Parathyroid adenoma (tissue), 2 donors: ENCODE measurements at regions not wholly inside any gene's neighbourhood (a gene's known extent, or its start where the extent isn't known, plus 50 kb on each side); places are given as distances from the start of the nearest gene placed in this dataset.

Source experiments
- H2AFZ ChIP-seq: fragments of 300-600 bp; sonication (generic); one replicate; pipeline ENCODE4 v1.7.0; 2017; ENCODE audit warnings: antibody characterized with exemption, mild to moderate bottlenecking
- H3K27ac ChIP-seq: fragments of 300-600 bp; sonication (generic); one replicate; pipeline ENCODE4 v1.7.0; 2017
- H3K27me3 ChIP-seq: fragments of 300-600 bp; sonication (generic); one replicate; pipeline ENCODE4 v1.7.0; 2017; ENCODE audit warnings: low read length; ENCODE audit not compliant: control insufficient read depth, insufficient read depth
- H3K36me3 ChIP-seq: fragments of 300-600 bp; sonication (generic); one replicate; pipeline ENCODE4 v1.7.0; 2017; ENCODE audit warnings: low read length; ENCODE audit not compliant: control insufficient read depth, insufficient read depth
- H3K4me1 ChIP-seq: fragments of 300-600 bp; sonication (generic); one replicate; pipeline ENCODE4 v1.7.0; 2017; ENCODE audit warnings: control low read depth
- H3K4me2 ChIP-seq: fragments of 300-600 bp; sonication (generic); one replicate; pipeline ENCODE4 v1.7.0; 2017; ENCODE audit warnings: low read length
- H3K4me3 ChIP-seq: fragments of 300-600 bp; sonication (generic); one replicate; pipeline ENCODE4 v1.7.0; 2017; ENCODE audit warnings: low read depth, low read length
- H3K79me2 ChIP-seq: fragments of 300-600 bp; sonication (generic); one replicate; pipeline ENCODE4 v1.7.0; 2017; ENCODE audit warnings: control low read depth
- H3K9ac ChIP-seq: fragments of 300-600 bp; sonication (generic); one replicate; pipeline ENCODE4 v1.7.0; 2017; ENCODE audit warnings: mild to moderate bottlenecking
- H3K9me3 ChIP-seq: fragments of 300-600 bp; sonication (generic); one replicate; pipeline ENCODE4 v1.7.0; 2017; ENCODE audit warnings: low read length; ENCODE audit not compliant: control insufficient read depth
- TF ChIP-seq, protein P1 (sequence below): fragments of 300-600 bp; sonication (generic); IDR thresholded peaks from one replicate; pipeline ENCODE4 v1.7.0; 2017; ENCODE audit warnings: antibody characterized with exemption, mild to moderate bottlenecking
- donor health status: primary hyperparathyroidism.

DNA sequence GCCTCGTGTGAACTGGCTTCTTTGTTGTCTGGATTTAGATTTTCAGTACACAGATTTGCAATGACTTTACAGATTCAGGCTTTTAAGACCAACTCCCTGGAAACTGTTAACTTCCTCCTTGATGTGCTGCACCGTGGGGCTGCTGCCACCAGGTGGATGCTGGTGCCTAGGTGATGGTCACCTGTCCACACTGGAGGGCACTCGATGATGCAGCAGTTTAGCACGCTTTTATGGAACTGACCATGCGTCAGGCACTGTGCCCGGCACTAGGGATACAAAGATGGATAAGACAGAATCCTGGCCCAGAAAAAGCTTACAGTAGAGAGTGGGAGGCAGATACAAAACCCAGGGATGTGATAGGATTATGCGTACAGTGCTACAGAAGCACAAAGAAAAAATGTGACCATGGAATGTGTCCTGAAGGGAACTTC is 180.7 kb downstream of the CEP135 start:
- Histone ChIP-seq H3K36me3 (no peaks in the 10 kb centered on the region), H3K4me2 (no peak overlapping the region)

DNA sequence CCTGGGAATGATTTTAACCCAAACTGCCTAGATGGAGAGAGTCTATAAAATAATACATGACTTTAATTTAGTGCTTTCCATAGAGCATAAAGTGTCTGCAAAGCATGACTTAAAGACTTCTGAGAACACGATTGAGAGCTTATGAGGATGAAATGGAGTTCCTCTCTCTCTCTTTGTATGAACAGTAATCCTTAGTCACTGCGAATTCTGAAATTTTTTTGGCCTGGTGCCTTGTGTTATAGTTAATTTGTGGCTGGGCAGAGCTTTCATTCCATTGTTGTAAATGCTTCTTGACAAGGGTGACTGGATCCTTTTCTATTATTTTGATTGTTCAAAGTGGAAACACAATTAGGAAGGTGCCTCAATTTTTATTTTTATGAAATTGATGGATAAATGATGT is 179.5 kb downstream of the CEP135 start:
- no peaks in the 10 kb centered on the region for H3K36me3 ChIP-seq
- H3K79me2 ChIP-seq: peaks cover 2% of the 10 kb centered on the region
- H3K9me3 ChIP-seq: no peaks in the 10 kb centered on the region
- no peak overlapping the region for H3K4me2 ChIP-seq
- TF ChIP-seq, protein P1, sequence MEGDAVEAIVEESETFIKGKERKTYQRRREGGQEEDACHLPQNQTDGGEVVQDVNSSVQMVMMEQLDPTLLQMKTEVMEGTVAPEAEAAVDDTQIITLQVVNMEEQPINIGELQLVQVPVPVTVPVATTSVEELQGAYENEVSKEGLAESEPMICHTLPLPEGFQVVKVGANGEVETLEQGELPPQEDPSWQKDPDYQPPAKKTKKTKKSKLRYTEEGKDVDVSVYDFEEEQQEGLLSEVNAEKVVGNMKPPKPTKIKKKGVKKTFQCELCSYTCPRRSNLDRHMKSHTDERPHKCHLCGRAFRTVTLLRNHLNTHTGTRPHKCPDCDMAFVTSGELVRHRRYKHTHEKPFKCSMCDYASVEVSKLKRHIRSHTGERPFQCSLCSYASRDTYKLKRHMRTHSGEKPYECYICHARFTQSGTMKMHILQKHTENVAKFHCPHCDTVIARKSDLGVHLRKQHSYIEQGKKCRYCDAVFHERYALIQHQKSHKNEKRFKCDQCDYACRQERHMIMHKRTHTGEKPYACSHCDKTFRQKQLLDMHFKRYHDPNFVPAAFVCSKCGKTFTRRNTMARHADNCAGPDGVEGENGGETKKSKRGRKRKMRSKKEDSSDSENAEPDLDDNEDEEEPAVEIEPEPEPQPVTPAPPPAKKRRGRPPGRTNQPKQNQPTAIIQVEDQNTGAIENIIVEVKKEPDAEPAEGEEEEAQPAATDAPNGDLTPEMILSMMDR: no peak
- peaks cover 12% of the 10 kb centered on the region for H3K4me1 ChIP-seq
- H3K4me3 ChIP-seq: no peak overlapping the region
- no peaks in the 10 kb centered on the region for H3K27me3 ChIP-seq
- H3K27ac ChIP-seq: no peak overlapping the region
- H2AFZ ChIP-seq: no peak overlapping the region
- H3K9ac ChIP-seq: no peak overlapping the region

More for the DNA sequence above, 180.7 kb downstream of the CEP135 start:
- Histone ChIP-seq H3K4me1 (peaks cover 16% of the 10 kb centered on the region), H3K4me3 (no peak overlapping the region), H2AFZ (peak overlapping the region; percentile 53), H3K27ac (peak overlapping the region; percentile 63), H3K9ac (no peak overlapping the region), H3K79me2 (peaks cover 2% of the 10 kb centered on the region), H3K27me3 (no peaks in the 10 kb centered on the region), H3K9me3 (no peaks in the 10 kb centered on the region)
- TF ChIP-seq, protein P1: peak; percentile 69

DNA sequence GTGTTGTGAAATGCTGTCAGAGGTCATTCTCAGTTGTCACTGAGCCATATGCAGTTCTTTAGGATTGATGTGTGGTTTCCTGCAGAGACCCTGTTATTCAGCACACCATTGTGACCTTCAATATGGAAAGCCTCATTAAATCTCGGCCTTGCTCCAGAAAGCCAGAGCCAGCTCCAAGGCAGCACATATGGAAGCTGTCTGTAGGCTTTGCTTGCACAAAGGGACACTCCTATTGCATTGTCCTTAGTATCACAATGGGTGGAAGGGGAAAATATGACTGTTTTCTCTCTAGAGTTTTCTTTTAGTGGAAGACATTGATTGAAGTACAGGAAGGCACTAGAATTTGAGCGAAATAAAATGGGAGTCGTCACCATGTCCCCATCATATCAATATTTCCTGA is 179.0 kb downstream of the CEP135 start:
- Histone ChIP-seq H3K4me2 (no peak overlapping the region), H3K9ac (no peak overlapping the region), H3K36me3 (no peaks in the 10 kb centered on the region), H3K27ac (no peak overlapping the region), H3K9me3 (no peaks in the 10 kb centered on the region), H3K4me1 (peaks cover 12% of the 10 kb centered on the region), H3K27me3 (no peaks in the 10 kb centered on the region), H3K4me3 (no peak overlapping the region), H2AFZ (no peak overlapping the region), H3K79me2 (peaks cover 2% of the 10 kb centered on the region)
- TF ChIP-seq, protein P1: no peak

DNA sequence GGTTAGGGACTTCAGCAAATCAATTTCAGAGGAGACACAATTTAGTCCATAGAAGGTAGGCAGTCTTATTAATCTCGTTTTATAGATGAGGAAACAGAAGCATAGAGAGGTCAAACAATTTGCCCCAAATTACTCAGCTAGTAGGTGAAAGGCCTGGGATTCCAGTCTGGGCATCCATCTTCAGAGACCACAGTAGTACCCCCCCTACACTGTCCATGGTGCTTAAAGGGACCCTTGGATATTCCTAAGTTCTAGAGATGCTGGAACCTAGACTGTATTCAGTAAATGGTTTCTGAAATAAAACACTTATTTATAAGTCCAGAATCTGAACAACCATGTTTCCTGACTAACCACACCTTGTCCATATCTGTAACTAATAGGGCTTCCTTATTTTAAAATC is 174.8 kb downstream of the CEP135 start:
- no peak overlapping the region for H3K27ac ChIP-seq
- no peaks in the 10 kb centered on the region for H3K4me1 ChIP-seq
- no peak overlapping the region for H3K4me2 ChIP-seq
- no peaks in the 10 kb centered on the region for H3K36me3 ChIP-seq
- H3K79me2 ChIP-seq: peaks cover 2% of the 10 kb centered on the region
- no peak overlapping the region for H2AFZ ChIP-seq
- TF ChIP-seq, protein P1: no peak
- no peak overlapping the region for H3K9ac ChIP-seq
- no peaks in the 10 kb centered on the region for H3K9me3 ChIP-seq
- H3K27me3 ChIP-seq: no peaks in the 10 kb centered on the region
- H3K4me3 ChIP-seq: no peak overlapping the region

DNA sequence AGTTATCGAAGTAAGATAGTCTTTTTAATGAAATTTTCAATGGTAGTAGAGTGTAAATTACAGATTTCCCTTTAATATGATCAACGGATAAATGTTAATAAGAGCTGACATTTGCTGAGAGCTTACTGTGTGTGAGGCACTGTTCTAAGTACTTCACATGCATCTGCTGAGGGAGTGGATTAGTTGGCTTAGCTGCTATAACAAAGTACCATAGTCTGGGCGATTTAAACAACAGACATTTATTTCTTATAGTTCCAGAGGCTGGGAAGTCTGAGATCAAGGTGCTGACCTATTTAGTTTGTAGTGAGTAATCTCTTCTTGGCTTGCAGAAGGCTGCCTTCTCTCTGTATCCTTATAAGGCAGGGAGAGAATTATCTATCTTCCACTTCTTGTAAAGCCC is 174.3 kb downstream of the CEP135 start:
- Histone ChIP-seq H3K27ac (no peak overlapping the region), H3K36me3 (no peaks in the 10 kb centered on the region), H3K4me2 (no peak overlapping the region), H3K27me3 (no peaks in the 10 kb centered on the region), H3K4me3 (no peak overlapping the region), H3K79me2 (no peaks in the 10 kb centered on the region), H3K9me3 (no peaks in the 10 kb centered on the region), H3K4me1 (no peaks in the 10 kb centered on the region), H2AFZ (no peak overlapping the region), H3K9ac (no peak overlapping the region)
- TF ChIP-seq, protein P1: no peak
